ENCODE measurements at regions not wholly inside any gene's neighbourhood (a gene's known extent, or its start where the extent isn't known, plus 50 kb on each side); places are given as distances from the start of the nearest gene placed in this dataset.
A peak's percentile ranks its signal among the peaks of the same experiment; 100 is the strongest.

- Histone ChIP-seq H3K4me1 (ENCODE audit: control insufficient read depth, insufficient read depth, low read length) (peaks cover 6% of the 10 kb centered on the region), H3K27me3 (ENCODE audit: control insufficient read depth, insufficient read depth, low read length, poor library complexity, severe bottlenecking) (no peaks in the 10 kb centered on the region), H3K36me3 (ENCODE audit: control insufficient read depth, insufficient read depth, low read length) (no peaks in the 10 kb centered on the region), H3K9me3 (ENCODE audit: control insufficient read depth, low read length) (peaks cover 11% of the 10 kb centered on the region), H3K27ac (ENCODE audit: low read depth, low read length) (no peak overlapping the region), H3K9ac (ENCODE audit: extremely low read depth, low read length, poor library complexity, severe bottlenecking) (no peak overlapping the region), H3K4me3 (ENCODE audit: low read length) (peak overlapping the region; percentile 16)
- H3K36me3 Mint-ChIP-seq (ENCODE audit: low read depth), result peaks cover 11% of the 10 kb centered on the region
- 85% methylated on average over 4 of the region's 4 CpGs; no CpG with 5 or more reads in 1 of the 2 experiments for WGBS, 2 experiments (ENCODE audit: insufficient coverage in 1 of 2, insufficient read length in 1 of 2)
- H3K27me3 Mint-ChIP-seq (ENCODE audit: insufficient read depth), result no peaks in the 10 kb centered on the region
- H3K4me1 Mint-ChIP-seq, result peaks cover 13% of the 10 kb centered on the region
- peaks cover 20% of the 10 kb centered on the region for H3K9me3 Mint-ChIP-seq
- peak; percentile 55 for DNase-seq
- H3K27ac Mint-ChIP-seq, result peak overlapping the region; percentile 33
- H3K4me3 Mint-ChIP-seq, result no peak overlapping the region
- TF ChIP-seq, protein P1, sequence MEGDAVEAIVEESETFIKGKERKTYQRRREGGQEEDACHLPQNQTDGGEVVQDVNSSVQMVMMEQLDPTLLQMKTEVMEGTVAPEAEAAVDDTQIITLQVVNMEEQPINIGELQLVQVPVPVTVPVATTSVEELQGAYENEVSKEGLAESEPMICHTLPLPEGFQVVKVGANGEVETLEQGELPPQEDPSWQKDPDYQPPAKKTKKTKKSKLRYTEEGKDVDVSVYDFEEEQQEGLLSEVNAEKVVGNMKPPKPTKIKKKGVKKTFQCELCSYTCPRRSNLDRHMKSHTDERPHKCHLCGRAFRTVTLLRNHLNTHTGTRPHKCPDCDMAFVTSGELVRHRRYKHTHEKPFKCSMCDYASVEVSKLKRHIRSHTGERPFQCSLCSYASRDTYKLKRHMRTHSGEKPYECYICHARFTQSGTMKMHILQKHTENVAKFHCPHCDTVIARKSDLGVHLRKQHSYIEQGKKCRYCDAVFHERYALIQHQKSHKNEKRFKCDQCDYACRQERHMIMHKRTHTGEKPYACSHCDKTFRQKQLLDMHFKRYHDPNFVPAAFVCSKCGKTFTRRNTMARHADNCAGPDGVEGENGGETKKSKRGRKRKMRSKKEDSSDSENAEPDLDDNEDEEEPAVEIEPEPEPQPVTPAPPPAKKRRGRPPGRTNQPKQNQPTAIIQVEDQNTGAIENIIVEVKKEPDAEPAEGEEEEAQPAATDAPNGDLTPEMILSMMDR (conservative IDR thresholded peaks at IDR 0.05), result peak; percentile 14
Measured at GRCh38 chr21:28068455-28069358, 924.0 kb downstream of the LTN1 start.

DNA sequence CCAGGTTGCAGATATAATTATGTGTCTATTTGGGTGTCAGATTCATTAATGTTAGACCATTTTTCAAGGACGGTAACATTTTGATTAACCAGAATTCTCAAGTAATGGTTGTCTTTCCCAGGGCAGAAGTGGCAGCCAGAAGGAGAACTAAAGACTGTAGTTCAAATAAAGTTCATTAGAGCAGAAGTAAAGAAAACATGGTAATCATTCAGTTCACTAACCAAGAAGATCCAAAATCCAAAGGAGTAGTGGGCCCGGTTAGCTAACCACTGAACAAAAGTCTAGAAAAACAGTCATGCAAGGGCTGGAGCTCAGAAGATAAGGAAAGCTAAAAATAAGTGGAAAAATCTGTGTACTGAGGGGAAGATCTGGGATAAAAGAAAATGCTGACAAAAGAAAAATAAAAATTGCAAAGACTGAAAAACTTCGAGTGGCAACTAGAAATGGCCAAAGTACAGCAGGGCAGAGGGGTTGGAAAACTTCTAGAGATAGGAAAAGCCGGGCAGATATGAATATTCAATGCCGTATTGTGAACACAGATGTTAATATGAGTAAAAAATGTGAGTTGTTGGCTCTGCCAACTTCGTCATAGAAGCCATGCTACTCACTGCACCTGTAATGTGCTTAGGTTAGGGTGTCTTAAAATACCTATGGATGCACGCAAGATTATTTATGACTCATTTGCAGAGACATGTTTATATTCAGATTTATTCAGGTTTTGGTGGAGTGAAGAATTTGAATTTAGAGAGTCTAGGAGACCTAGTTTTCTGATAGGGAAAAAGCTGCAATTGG lies 925.9 kb downstream of the LTN1 start:
- Mint-ChIP-seq H3K27me3 (ENCODE audit: insufficient read depth) (no peaks in the 10 kb centered on the region), H3K4me3 (no peak overlapping the region), H3K36me3 (ENCODE audit: low read depth) (peaks cover 1% of the 10 kb centered on the region), H3K9me3 (peaks cover 2% of the 10 kb centered on the region), H3K4me1 (peaks cover 13% of the 10 kb centered on the region), H3K27ac (no peak overlapping the region)
- Histone ChIP-seq H3K9ac (ENCODE audit: extremely low read depth, low read length, poor library complexity, severe bottlenecking) (no peak overlapping the region), H3K4me3 (ENCODE audit: low read length) (no peak overlapping the region), H3K9me3 (ENCODE audit: control insufficient read depth, low read length) (no peaks in the 10 kb centered on the region), H3K4me1 (ENCODE audit: control insufficient read depth, insufficient read depth, low read length) (peaks cover 6% of the 10 kb centered on the region), H3K36me3 (ENCODE audit: control insufficient read depth, insufficient read depth, low read length) (no peaks in the 10 kb centered on the region), H3K27me3 (ENCODE audit: control insufficient read depth, insufficient read depth, low read length, poor library complexity, severe bottlenecking) (no peaks in the 10 kb centered on the region), H3K27ac (ENCODE audit: low read depth, low read length) (no peak overlapping the region)
- TF ChIP-seq, protein P1 (conservative IDR thresholded peaks at IDR 0.05), result no peak
- no peak for DNase-seq
- WGBS, 2 experiments (ENCODE audit: insufficient coverage in 1 of 2, insufficient read length in 1 of 2), result 93 to 96% methylated on average over 7 of the region's 7 CpGs

DNA sequence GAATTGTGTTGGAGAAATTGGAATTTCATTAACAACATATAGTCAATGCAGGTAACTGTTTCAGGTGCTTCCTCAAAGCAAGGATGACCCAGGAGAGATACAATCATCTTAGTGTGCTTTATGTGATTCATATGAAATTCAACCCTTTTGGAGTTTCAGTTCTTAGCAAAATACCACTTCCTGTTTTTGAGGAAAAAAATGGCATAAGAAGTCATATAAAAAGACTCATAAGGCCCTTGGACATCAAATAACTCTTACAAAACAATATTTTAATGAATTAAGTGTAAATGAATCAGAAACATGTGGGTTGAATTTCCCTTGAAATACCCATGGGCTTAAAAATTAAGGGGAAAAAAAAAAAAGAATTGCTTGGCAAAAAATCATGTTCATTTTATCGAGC lies 926.6 kb downstream of the LTN1 start:
- Histone ChIP-seq H3K4me3 (ENCODE audit: low read length) (no peak overlapping the region), H3K9me3 (ENCODE audit: control insufficient read depth, low read length) (no peaks in the 10 kb centered on the region), H3K27me3 (ENCODE audit: control insufficient read depth, insufficient read depth, low read length, poor library complexity, severe bottlenecking) (no peaks in the 10 kb centered on the region), H3K27ac (ENCODE audit: low read depth, low read length) (no peak overlapping the region), H3K4me1 (ENCODE audit: control insufficient read depth, insufficient read depth, low read length) (peaks cover 6% of the 10 kb centered on the region), H3K36me3 (ENCODE audit: control insufficient read depth, insufficient read depth, low read length) (no peaks in the 10 kb centered on the region), H3K9ac (ENCODE audit: extremely low read depth, low read length, poor library complexity, severe bottlenecking) (no peak overlapping the region)
- no peaks in the 10 kb centered on the region for H3K36me3 Mint-ChIP-seq (ENCODE audit: low read depth)
- 86 to 92% methylated on average over 1 of the region's 1 CpG for WGBS, 2 experiments (ENCODE audit: insufficient coverage in 1 of 2, insufficient read length in 1 of 2)
- no peaks in the 10 kb centered on the region for H3K27me3 Mint-ChIP-seq (ENCODE audit: insufficient read depth)
- H3K4me3 Mint-ChIP-seq, result no peak overlapping the region
- H3K27ac Mint-ChIP-seq, result no peak overlapping the region
- TF ChIP-seq, protein P1 (conservative IDR thresholded peaks at IDR 0.05), result no peak
- DNase-seq, result no peak
- no peaks in the 10 kb centered on the region for H3K9me3 Mint-ChIP-seq
- H3K4me1 Mint-ChIP-seq, result peaks cover 13% of the 10 kb centered on the region

Measured in endodermal cell (in vitro differentiated cells).